Activated T-cell treated with anti-CD3 and anti-CD28 coated beads, Interleukin-2, amount 50 U/mL, for 24 hours (primary cell): ENCODE measurements at regions not wholly inside any gene's neighbourhood (a gene's known extent, or its start where the extent isn't known, plus 50 kb on each side); places are given as distances from the start of the nearest gene placed in this dataset.

Experiments used
- DNase-seq: peaks from one replicate; pipeline ENCODE4 v3.0.0-alpha.2; 2020
- H3K27ac Mint-ChIP-seq: 2 replicates; pipeline ENCODE4 v1.8.0; 2020; ENCODE audit warnings: mild to moderate bottlenecking, mixed read lengths
- H3K27me3 Mint-ChIP-seq: 2 replicates; pipeline ENCODE4 v1.8.0; 2020; ENCODE audit warnings: mixed read lengths
- H3K36me3 Mint-ChIP-seq: 2 replicates; pipeline ENCODE4 v1.8.0; 2020; ENCODE audit warnings: low read depth, mixed read lengths
- H3K4me1 Mint-ChIP-seq: 2 replicates; pipeline ENCODE4 v1.8.0; 2020; ENCODE audit warnings: low read depth, mixed read lengths
- H3K4me3 Mint-ChIP-seq: 2 replicates; pipeline ENCODE4 v1.8.0; 2020; ENCODE audit warnings: mild to moderate bottlenecking, moderate library complexity, mixed read lengths
- H3K9me3 Mint-ChIP-seq: 2 replicates; pipeline ENCODE4 v1.8.0; 2020; ENCODE audit warnings: mixed read lengths

DNA sequence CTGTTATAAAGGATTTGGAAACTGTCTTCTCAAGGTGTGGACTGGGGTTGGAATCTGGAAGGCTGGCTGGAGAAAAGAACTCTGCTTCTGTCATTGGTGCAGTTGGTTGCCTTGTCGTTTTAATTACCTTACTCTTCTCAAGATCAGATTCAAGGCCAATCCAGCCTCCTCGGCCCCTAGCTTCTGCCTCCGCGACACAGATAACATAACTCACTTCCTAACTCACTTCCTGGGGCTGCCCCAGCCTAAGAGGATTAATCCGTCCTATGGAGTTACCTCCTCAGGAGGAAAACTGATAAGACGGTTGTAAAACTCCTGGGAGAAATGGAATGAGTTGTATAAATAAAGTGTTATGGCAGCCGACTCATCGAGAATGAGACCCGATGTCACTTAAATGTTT lies 389.1 kb upstream of the WWC1 start:
- Mint-ChIP-seq H3K4me3 (no peak overlapping the region), H3K4me1 (no peaks in the 10 kb centered on the region), H3K36me3 (no peaks in the 10 kb centered on the region), H3K27ac (no peak overlapping the region), H3K27me3 (peaks cover 16% of the 10 kb centered on the region), H3K9me3 (no peaks in the 10 kb centered on the region)
- DNase-seq: no peak

DNA sequence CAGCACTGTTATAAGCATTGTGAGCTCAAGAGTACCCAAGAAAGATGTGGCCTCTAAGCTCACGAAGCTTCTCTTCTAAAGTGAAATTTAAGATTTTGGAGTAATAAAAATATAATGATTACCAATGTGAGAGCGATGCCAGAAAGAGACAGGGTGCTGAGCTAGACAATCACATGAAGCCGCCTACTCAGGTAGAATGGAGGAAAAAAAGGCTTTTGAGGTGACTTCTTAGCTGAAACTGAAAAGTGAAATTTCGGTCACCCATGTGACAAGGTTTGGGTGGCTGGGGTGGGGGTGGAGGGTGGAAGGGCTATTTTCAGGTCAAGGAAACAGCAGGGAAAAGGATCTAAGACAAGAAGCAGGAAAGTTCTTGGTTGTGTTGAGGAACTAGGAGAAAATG lies 388.2 kb upstream of the WWC1 start:
- no peaks in the 10 kb centered on the region for H3K9me3 Mint-ChIP-seq
- no peak overlapping the region for H3K27ac Mint-ChIP-seq
- H3K36me3 Mint-ChIP-seq: no peaks in the 10 kb centered on the region
- H3K4me1 Mint-ChIP-seq: no peaks in the 10 kb centered on the region
- H3K27me3 Mint-ChIP-seq: peaks cover 16% of the 10 kb centered on the region
- no peak overlapping the region for H3K4me3 Mint-ChIP-seq
- no peak for DNase-seq

DNA sequence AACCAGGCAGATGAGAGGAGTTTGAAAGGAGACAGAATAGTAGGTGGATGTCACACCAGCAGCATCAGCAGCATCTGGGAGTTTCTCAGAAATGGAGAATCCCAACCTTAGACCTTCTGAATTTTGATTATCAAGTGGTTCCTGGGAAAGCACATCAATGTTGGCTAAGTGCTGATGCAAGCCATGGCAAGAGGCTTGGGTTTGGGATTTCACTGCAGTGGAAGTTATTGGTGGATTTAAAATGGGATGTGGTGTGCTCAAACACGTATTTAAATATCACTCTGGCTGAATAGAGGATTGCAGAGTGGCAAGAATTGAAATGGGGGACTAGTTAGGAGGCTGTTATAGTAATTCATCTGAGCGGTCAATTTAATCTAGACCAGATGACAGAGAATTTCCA lies 387.8 kb upstream of the WWC1 start:
- Mint-ChIP-seq H3K4me3 (no peak overlapping the region), H3K27me3 (peaks cover 12% of the 10 kb centered on the region), H3K27ac (no peak overlapping the region), H3K36me3 (no peaks in the 10 kb centered on the region), H3K4me1 (no peaks in the 10 kb centered on the region), H3K9me3 (no peaks in the 10 kb centered on the region)
- DNase-seq: no peak

DNA sequence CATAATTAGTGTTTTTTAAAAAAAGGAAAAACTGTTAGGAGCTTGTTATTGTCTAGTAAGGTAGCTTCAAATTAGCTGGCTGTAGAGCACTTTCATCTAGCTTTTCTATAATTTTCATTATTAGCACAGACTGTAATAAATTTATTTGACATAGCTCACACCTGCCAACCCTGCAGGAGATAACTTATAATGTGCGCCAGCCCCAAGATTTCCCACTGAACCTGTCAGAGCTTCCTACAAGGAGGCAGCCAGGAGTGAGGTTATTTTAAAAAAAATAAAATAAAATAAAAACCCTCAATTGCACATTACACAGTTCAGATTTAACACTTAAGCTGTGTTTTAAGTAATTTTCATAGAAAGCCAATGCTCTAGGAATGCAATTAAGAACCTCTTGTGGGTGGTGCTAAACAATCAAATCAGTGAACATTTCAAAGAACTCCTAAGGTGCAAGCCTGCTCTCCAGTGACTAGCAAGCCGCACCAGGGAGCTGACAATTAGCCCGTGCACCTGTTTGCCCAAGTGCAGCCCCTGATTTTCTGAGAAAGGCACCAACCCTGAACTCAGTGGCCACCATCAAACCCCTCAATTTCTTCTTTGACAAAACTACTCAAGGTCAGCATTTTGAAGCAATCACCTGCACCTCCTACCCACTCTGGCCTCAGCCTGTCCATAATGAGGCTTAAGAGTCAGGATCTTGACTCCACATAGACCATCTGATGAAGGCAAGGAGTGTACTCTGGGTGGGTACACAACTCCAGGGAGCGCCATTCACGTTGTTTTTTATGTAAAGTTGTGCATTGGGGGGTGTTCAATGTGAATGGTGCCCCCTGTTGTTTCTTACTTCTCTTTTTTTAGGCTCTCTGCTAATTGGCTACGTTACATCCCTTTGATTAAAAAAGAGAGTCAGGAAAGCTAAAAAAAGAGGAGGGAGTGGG lies 385.3 kb upstream of the WWC1 start:
- H3K36me3 Mint-ChIP-seq: no peaks in the 10 kb centered on the region
- H3K4me3 Mint-ChIP-seq: no peak overlapping the region
- H3K9me3 Mint-ChIP-seq: no peaks in the 10 kb centered on the region

DNA sequence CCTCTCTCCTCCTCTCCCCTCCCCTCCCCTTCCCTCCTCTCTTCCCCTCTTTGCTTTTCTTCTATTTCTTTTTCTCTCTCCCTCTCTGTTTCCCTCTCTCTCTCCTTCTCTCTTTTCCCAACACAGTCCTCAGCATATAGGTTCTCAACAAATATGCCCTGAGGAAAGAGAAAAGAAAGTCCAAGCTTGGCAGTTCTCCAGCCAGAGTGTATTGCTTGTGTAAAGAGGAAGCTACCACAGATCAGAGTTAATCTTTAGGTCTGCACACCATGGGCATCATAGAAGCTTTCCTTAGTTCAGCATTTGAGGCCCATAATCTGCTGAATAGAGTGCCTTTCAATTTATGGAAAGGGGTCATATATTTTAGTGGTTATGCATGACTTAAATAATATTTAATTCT lies 382.8 kb upstream of the WWC1 start:
- no peak for DNase-seq
- no peaks in the 10 kb centered on the region for H3K9me3 Mint-ChIP-seq
- no peak overlapping the region for H3K27ac Mint-ChIP-seq
- H3K4me3 Mint-ChIP-seq: no peak overlapping the region
- peaks cover 6% of the 10 kb centered on the region for H3K27me3 Mint-ChIP-seq
- H3K4me1 Mint-ChIP-seq: no peaks in the 10 kb centered on the region
- no peaks in the 10 kb centered on the region for H3K36me3 Mint-ChIP-seq

More for the DNA sequence above, 385.3 kb upstream of the WWC1 start:
- Mint-ChIP-seq H3K4me1 (no peaks in the 10 kb centered on the region), H3K27me3 (peaks cover 12% of the 10 kb centered on the region), H3K27ac (no peak overlapping the region)
- no peak for DNase-seq

DNA sequence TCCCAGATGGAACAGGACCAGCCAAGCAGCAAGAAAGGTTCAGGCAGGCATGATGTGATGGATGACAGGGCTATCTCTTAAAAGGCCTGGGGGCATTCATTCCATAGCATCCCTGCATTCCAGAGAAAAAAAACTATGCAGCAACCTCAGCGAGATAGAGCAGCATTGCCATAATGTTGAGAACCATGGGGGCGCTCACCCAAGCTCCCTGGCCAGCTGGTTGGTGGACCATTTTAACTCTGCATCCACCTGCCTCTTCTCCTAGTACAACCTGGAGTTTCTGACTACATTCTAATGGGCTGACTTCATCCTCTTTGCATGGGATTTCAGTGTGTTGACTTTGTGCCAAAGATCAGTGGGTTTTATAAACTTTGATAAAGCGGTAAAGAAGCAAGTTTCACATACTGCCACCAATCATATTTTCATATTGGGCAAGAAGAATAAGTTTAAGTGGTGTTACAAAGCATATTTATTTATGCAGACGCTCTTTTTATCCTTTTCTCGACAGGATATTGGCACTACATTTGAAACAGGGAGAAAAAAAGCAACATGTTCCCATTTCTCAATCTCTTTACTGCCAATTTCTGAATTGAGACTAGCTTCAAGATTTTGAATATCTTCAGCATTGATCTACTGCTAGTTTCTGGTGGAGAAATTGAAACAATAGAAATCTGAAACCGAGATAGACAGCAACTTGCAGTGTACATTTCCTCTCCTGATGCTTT lies 378.3 kb upstream of the WWC1 start:
- H3K4me3 Mint-ChIP-seq: no peak overlapping the region
- no peak for DNase-seq
- H3K9me3 Mint-ChIP-seq: no peaks in the 10 kb centered on the region
- H3K27ac Mint-ChIP-seq: no peak overlapping the region
- H3K4me1 Mint-ChIP-seq: no peaks in the 10 kb centered on the region
- H3K27me3 Mint-ChIP-seq: peaks cover 7% of the 10 kb centered on the region
- H3K36me3 Mint-ChIP-seq: no peaks in the 10 kb centered on the region

DNA sequence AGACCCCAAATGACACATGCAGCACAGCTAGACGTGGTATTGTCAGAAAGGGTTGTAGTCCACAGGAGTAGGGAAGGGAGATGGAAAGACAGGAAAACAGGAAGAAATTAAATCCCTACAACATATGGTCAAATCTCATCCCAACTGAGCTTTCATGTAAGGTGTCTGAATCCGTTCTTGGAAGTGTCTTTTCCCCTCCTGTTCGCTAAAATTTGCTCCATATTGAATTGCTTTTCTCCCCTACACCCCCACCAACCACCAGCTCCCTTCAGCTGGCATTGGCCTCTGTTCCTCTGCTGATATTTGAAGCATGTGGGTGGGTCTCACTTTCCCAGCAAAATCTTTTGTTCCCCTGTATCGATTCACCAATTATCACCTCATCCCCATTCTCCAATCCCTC lies 376.2 kb upstream of the WWC1 start:
- Mint-ChIP-seq H3K36me3 (no peaks in the 10 kb centered on the region), H3K27ac (no peak overlapping the region), H3K9me3 (peaks cover 2% of the 10 kb centered on the region), H3K4me1 (no peaks in the 10 kb centered on the region), H3K4me3 (no peak overlapping the region), H3K27me3 (peaks cover 6% of the 10 kb centered on the region)
- DNase-seq: no peak

DNA sequence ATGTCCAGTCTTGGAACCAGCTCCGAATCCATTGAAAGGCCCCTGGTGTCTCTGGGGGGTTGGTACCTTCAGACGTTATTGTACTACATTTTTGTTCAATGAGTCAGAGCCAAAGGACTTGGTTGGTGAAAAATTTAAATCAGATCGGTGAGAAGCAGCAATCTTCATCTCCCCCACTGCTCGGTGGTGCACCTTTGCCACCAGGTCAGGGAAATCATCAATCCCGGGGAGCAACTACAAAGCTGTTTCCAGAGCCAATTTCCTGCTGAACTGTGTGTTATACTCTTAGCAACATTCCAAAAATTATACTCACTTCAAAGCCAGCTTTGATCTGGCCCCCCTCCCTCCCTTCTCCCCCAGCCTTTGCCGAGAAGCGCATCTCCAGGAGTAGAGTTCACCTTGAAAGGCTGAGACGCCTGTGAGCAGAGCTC lies 375.2 kb upstream of the WWC1 start:
- Mint-ChIP-seq H3K4me1 (no peaks in the 10 kb centered on the region), H3K36me3 (no peaks in the 10 kb centered on the region), H3K4me3 (no peak overlapping the region), H3K27me3 (peaks cover 6% of the 10 kb centered on the region), H3K9me3 (peaks cover 2% of the 10 kb centered on the region), H3K27ac (no peak overlapping the region)
- DNase-seq: no peak

DNA sequence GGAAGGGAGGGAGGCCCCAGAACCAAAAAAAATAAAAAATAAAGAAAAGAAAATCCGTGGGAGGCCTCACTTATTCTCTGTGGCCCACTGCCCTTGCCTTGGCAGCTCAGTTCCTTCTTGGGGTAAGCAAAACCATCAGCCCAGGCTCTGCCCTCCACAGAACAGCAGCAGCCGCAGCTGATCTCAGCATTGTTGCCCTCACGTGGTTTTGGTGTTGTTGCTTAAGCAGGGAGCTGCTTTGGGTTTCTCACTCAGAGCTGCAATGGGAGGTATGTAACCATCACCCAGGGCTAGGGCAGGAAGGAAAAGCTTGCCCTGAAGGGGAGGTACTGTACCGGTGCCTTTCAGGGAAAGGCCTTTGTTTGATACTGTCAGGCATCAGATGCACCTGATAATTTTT lies 374.7 kb upstream of the WWC1 start:
- DNase-seq: no peak
- peaks cover 6% of the 10 kb centered on the region for H3K27me3 Mint-ChIP-seq
- no peak overlapping the region for H3K27ac Mint-ChIP-seq
- no peaks in the 10 kb centered on the region for H3K4me1 Mint-ChIP-seq
- no peak overlapping the region for H3K4me3 Mint-ChIP-seq
- H3K36me3 Mint-ChIP-seq: no peaks in the 10 kb centered on the region
- peaks cover 2% of the 10 kb centered on the region for H3K9me3 Mint-ChIP-seq

DNA sequence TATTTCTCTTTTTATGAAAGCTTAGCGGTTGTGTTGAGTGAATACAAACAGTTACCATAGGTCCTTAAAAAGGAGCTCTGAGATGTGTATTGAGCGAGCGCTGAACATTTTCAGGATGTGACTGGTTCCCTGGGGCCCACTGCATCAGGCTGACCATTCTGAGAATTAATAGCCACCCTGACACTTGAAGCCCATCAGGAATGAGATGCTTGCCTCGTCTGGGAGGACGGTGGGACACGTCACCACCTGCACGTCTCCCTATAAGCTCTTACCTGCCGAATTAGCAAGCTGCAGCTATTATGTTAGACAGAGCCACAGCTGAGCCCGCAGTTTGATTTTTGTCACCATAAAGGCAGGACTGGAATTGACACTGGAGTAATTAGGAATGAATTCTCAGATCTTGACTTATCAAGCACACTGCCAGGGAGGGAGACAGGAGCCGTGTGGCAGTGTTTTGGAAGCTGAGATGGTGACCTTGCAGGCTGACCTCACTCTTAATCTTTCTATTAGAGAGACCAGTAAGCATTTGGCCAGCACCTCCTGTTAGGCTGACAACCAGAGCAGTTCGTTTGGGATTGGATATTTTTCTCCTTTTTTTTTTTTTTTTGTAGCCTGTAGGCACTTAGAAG lies 373.1 kb upstream of the WWC1 start:
- Mint-ChIP-seq H3K9me3 (peaks cover 2% of the 10 kb centered on the region), H3K27ac (no peak overlapping the region), H3K4me3 (no peak overlapping the region), H3K36me3 (no peaks in the 10 kb centered on the region), H3K27me3 (peaks cover 6% of the 10 kb centered on the region), H3K4me1 (no peaks in the 10 kb centered on the region)
- DNase-seq: no peak

DNA sequence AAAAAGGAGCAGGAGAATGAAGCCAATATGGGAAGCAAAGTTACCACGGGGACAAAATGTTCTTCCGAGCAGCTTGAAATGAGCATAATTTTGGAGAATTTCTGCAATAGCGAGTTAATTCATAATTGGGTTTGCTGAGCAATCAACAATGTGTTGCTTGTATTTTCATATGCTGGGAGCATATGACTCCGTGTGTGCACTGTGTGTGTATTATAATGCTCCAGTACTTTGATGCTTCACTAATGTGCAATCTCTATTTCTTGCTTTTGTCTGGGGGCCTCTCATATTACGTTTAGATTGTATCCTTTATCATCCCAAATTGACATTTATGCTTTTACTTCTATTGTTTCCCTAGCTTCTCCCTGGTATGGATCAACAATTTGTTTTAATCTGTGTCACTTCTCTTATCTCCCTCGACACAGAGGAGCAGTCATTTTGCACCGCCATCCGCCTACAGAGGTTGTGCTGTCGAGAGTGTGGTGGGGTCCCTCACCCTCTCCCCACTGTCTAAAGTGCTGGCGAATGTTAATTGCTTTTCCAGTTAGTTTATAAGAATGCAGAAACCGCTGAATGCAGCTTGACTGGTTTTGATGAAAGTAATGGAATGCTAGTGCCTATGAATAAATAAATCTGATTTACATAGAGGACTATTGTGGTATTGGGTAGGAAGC lies 372.5 kb upstream of the WWC1 start:
- no peak overlapping the region for H3K4me3 Mint-ChIP-seq
- no peaks in the 10 kb centered on the region for H3K36me3 Mint-ChIP-seq
- DNase-seq: no peak
- peaks cover 6% of the 10 kb centered on the region for H3K27me3 Mint-ChIP-seq
- H3K4me1 Mint-ChIP-seq: no peaks in the 10 kb centered on the region
- H3K27ac Mint-ChIP-seq: no peak overlapping the region
- peaks cover 2% of the 10 kb centered on the region for H3K9me3 Mint-ChIP-seq

DNA sequence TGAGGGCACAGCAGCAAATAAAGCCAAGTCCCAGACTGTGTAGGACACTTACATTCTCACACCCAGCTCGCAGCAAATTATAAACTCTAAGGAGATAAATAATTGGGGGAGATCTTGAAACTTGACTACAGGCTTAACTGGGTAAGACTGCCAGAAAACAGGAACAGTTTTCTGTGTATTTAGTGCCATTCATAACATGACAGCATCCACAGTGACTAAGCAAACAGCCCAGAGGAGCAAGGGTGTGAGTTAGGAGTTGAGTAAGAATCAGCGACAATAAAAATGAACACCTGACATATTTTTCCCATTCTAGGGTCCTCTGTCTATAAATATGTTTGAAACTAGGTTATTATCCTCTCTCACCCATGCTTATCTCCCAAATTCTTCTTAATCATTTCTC lies 370.9 kb upstream of the WWC1 start:
- H3K4me1 Mint-ChIP-seq: no peaks in the 10 kb centered on the region
- peaks cover 3% of the 10 kb centered on the region for H3K27me3 Mint-ChIP-seq
- H3K36me3 Mint-ChIP-seq: no peaks in the 10 kb centered on the region
- DNase-seq: no peak
- no peak overlapping the region for H3K4me3 Mint-ChIP-seq
- H3K9me3 Mint-ChIP-seq: peaks cover 2% of the 10 kb centered on the region
- no peak overlapping the region for H3K27ac Mint-ChIP-seq

DNA sequence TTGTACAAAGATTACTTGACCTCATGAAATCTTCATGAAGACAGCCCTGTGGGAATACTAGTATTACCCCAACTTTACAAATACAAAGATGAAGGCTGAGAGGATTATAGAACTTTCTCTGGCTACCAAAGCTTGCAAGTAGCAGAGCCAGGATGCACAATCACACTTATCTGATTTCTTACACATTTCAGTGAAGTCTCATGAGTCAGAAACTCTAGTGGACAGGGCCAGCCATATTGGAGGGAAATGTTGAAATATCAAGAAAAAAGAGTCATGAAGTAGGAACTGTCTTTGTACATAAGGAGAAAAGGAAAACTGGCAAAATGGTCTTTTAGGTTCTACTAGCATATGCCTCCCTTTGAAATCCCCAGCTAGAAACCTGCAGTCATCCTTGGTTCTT lies 369.6 kb upstream of the WWC1 start:
- no peak overlapping the region for H3K27ac Mint-ChIP-seq
- peaks cover 2% of the 10 kb centered on the region for H3K9me3 Mint-ChIP-seq
- no peaks in the 10 kb centered on the region for H3K4me1 Mint-ChIP-seq

DNA sequence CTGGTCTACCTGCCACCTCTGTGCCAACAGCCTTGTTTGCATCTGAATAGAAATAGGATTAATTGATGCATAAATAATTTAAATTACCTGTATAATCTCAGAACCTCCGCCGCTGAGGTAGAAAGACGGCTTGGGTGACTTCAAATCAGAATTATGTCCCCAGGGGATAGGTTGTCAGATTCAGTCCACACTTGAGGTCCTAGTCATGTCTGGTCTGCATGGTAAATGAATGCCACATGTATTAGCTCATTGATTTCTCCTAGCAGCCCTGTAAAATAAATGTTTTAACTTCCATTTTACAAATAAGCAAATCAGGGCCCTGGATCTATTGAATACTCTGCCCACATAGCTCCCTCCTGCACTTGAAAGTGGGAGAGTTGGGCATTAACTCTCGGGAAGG lies 368.0 kb upstream of the WWC1 start:
- Mint-ChIP-seq H3K9me3 (peaks cover 2% of the 10 kb centered on the region), H3K36me3 (no peaks in the 10 kb centered on the region), H3K27me3 (peaks cover 3% of the 10 kb centered on the region), H3K4me3 (no peak overlapping the region), H3K4me1 (no peaks in the 10 kb centered on the region), H3K27ac (no peak overlapping the region)
- DNase-seq: no peak

More for the DNA sequence above, 369.6 kb upstream of the WWC1 start:
- Mint-ChIP-seq H3K36me3 (no peaks in the 10 kb centered on the region), H3K27me3 (peaks cover 3% of the 10 kb centered on the region), H3K4me3 (no peak overlapping the region)
- no peak for DNase-seq
